Epithelial cell of esophagus (primary cell): ENCODE measurements at regions not wholly inside any gene's neighbourhood (a gene's known extent, or its start where the extent isn't known, plus 50 kb on each side); places are given as distances from the start of the nearest gene placed in this dataset.

Experiments
- DNase-seq: peaks from one replicate; pipeline ENCODE4 v3.0.0; 2010; ENCODE audit warnings: low read depth
- H3K4me3 ChIP-seq: 2 replicates; pipeline ENCODE4 v1.5.1; 2011; ENCODE audit warnings: mild to moderate bottlenecking, low read length, control low read depth
- CTCF ChIP-seq: IDR thresholded peaks from 2 replicates; pipeline ENCODE4 v1.5.1; 2011; ENCODE audit warnings: low read depth, mild to moderate bottlenecking, low read length, control low read depth, inconsistent platforms; ENCODE audit not compliant: insufficient read depth; ENCODE audit errors: missing control alignments

GRCh38 chr6:142697001-142697335 is 248.0 kb downstream of the HIVEP2 start:
- TF ChIP-seq CTCF = no peak
- DNase-seq = no peak
- H3K4me3 ChIP-seq = no peak overlapping the region

GRCh38 chr6:142697922-142698321 is 247.1 kb downstream of the HIVEP2 start:
- DNase-seq = no peak
- TF ChIP-seq CTCF = no peak

GRCh38 chr6:142698751-142699150 is 246.2 kb downstream of the HIVEP2 start:
- no peak overlapping the region for H3K4me3 ChIP-seq
- peak; percentile 18 for DNase-seq
- TF ChIP-seq CTCF = peak; percentile 35

More at GRCh38 chr6:142697922-142698321, 247.1 kb downstream of the HIVEP2 start:
- no peak overlapping the region for H3K4me3 ChIP-seq

GRCh38 chr6:142699391-142699790 is 245.6 kb downstream of the HIVEP2 start:
- no peak for TF ChIP-seq CTCF

GRCh38 chr6:142700032-142700431 is 244.9 kb downstream of the HIVEP2 start:
- no peak for DNase-seq
- no peak for TF ChIP-seq CTCF
- no peak overlapping the region for H3K4me3 ChIP-seq

More at GRCh38 chr6:142699391-142699790, 245.6 kb downstream of the HIVEP2 start:
- H3K4me3 ChIP-seq = no peak overlapping the region
- no peak for DNase-seq

- H3K4me3 ChIP-seq = no peak overlapping the region
- DNase-seq = no peak
- no peak for TF ChIP-seq CTCF
These were observed 244.2 kb downstream of the HIVEP2 start for GRCh38 chr6:142700671-142701312.
